ENCODE measurements at regions not wholly inside any gene's neighbourhood (a gene's known extent, or its start where the extent isn't known, plus 50 kb on each side); places are given as distances from the start of the nearest gene placed in this dataset.

- DNase-seq (ENCODE audit: low read depth in 2 of 2) = peak; percentile 29 to 57
These were observed 53.5 kb upstream of the ASAP2 start for GRCh38 chr2:9152975-9153642.

GRCh38 chr2:9150906-9151305, 55.7 kb upstream of the ASAP2 start:
- Histone ChIP-seq H3K4me1 (ENCODE audit: control insufficient read depth, extremely low read depth, insufficient read depth, low read length) (no peaks in the 10 kb centered on the region), H3K79me2 (ENCODE audit: control insufficient read depth, insufficient read depth, low read length) (no peaks in the 10 kb centered on the region), H3K9me3 (ENCODE audit: control insufficient read depth, insufficient read depth, low read depth, low read length) (no peaks in the 10 kb centered on the region), H3K27ac (ENCODE audit: insufficient read depth, low read length) (no peak overlapping the region), H3K4me3 (replicated peaks in 1 of 4; ENCODE audit: control extremely low read depth in 1 of 4, insufficient read depth in 1 of 4, low read depth in 3 of 4, low read length in 4 of 4) (no peak overlapping the region), H3K9ac (ENCODE audit: insufficient read depth, low read length) (no peak overlapping the region), H3K36me3 (ENCODE audit: control insufficient read depth, insufficient read depth, low read length) (no peaks in the 10 kb centered on the region), H4K20me1 (ENCODE audit: control insufficient read depth, extremely low read depth, insufficient read depth, low read length) (no peaks in the 10 kb centered on the region), H3K27me3 (ENCODE audit: control insufficient read depth, insufficient read depth, low read length) (no peaks in the 10 kb centered on the region), H3K4me2 (ENCODE audit: extremely low read depth, insufficient read depth, low read length) (no peak overlapping the region), H2AFZ (ENCODE audit: low read length) (no peak overlapping the region)
- TF ChIP-seq CTCF (conservative IDR thresholded peaks at IDR 0.05 in 1 of 2, IDR thresholded peaks at IDR 0.05 in 1 of 2; ENCODE audit: low read depth in 1 of 2, low read length in 2 of 2) (no peak), EZH2 (IDR thresholded peaks at IDR 0.05; ENCODE audit: low read length, missing control alignments) (no peak)
- DNase-seq (ENCODE audit: low read depth in 2 of 2) = no peak

More at GRCh38 chr2:9152975-9153642, 53.5 kb upstream of the ASAP2 start:
- no peak overlapping the region for H3K4me2 ChIP-seq (ENCODE audit: extremely low read depth, insufficient read depth, low read length)
- no peaks in the 10 kb centered on the region for H3K27me3 ChIP-seq (ENCODE audit: control insufficient read depth, insufficient read depth, low read length)
- no peak overlapping the region for H3K4me3 ChIP-seq (replicated peaks in 1 of 4; ENCODE audit: control extremely low read depth in 1 of 4, insufficient read depth in 1 of 4, low read depth in 3 of 4, low read length in 4 of 4)
- H2AFZ ChIP-seq (ENCODE audit: low read length) = peak overlapping the region; percentile 6
- H3K4me1 ChIP-seq (ENCODE audit: control insufficient read depth, extremely low read depth, insufficient read depth, low read length) = no peaks in the 10 kb centered on the region
- no peak overlapping the region for H3K27ac ChIP-seq (ENCODE audit: insufficient read depth, low read length)
- H4K20me1 ChIP-seq (ENCODE audit: control insufficient read depth, extremely low read depth, insufficient read depth, low read length) = no peaks in the 10 kb centered on the region
- TF ChIP-seq CTCF (conservative IDR thresholded peaks at IDR 0.05 in 1 of 2, IDR thresholded peaks at IDR 0.05 in 1 of 2; ENCODE audit: low read depth in 1 of 2, low read length in 2 of 2) (no peak), EZH2 (IDR thresholded peaks at IDR 0.05; ENCODE audit: low read length, missing control alignments) (no peak)
- no peaks in the 10 kb centered on the region for H3K9me3 ChIP-seq (ENCODE audit: control insufficient read depth, insufficient read depth, low read depth, low read length)
- H3K36me3 ChIP-seq (ENCODE audit: control insufficient read depth, insufficient read depth, low read length) = no peaks in the 10 kb centered on the region
- H3K9ac ChIP-seq (ENCODE audit: insufficient read depth, low read length) = no peak overlapping the region
- no peaks in the 10 kb centered on the region for H3K79me2 ChIP-seq (ENCODE audit: control insufficient read depth, insufficient read depth, low read length)

GRCh38 chr2:9150568-9150900, 56.1 kb upstream of the ASAP2 start:
- H3K79me2 ChIP-seq (ENCODE audit: control insufficient read depth, insufficient read depth, low read length) = no peaks in the 10 kb centered on the region
- DNase-seq (ENCODE audit: low read depth in 2 of 2) = no peak
- H3K4me1 ChIP-seq (ENCODE audit: control insufficient read depth, extremely low read depth, insufficient read depth, low read length) = no peaks in the 10 kb centered on the region
- H3K4me2 ChIP-seq (ENCODE audit: extremely low read depth, insufficient read depth, low read length) = no peak overlapping the region
- TF ChIP-seq CTCF (conservative IDR thresholded peaks at IDR 0.05 in 1 of 2, IDR thresholded peaks at IDR 0.05 in 1 of 2; ENCODE audit: low read depth in 1 of 2, low read length in 2 of 2) (no peak), EZH2 (IDR thresholded peaks at IDR 0.05; ENCODE audit: low read length, missing control alignments) (no peak)
- no peak overlapping the region for H3K9ac ChIP-seq (ENCODE audit: insufficient read depth, low read length)
- H3K9me3 ChIP-seq (ENCODE audit: control insufficient read depth, insufficient read depth, low read depth, low read length) = no peaks in the 10 kb centered on the region
- H2AFZ ChIP-seq (ENCODE audit: low read length) = no peak overlapping the region
- H3K27ac ChIP-seq (ENCODE audit: insufficient read depth, low read length) = no peak overlapping the region
- H4K20me1 ChIP-seq (ENCODE audit: control insufficient read depth, extremely low read depth, insufficient read depth, low read length) = no peaks in the 10 kb centered on the region
- no peaks in the 10 kb centered on the region for H3K36me3 ChIP-seq (ENCODE audit: control insufficient read depth, insufficient read depth, low read length)
- H3K4me3 ChIP-seq (replicated peaks in 1 of 4; ENCODE audit: control extremely low read depth in 1 of 4, insufficient read depth in 1 of 4, low read depth in 3 of 4, low read length in 4 of 4) = no peak overlapping the region
- no peaks in the 10 kb centered on the region for H3K27me3 ChIP-seq (ENCODE audit: control insufficient read depth, insufficient read depth, low read length)

Data from fibroblast of lung (primary cell).